ENCODE measurements at regions not wholly inside any gene's neighbourhood (a gene's known extent, or its start where the extent isn't known, plus 50 kb on each side); places are given as distances from the start of the nearest gene placed in this dataset.

DNA sequence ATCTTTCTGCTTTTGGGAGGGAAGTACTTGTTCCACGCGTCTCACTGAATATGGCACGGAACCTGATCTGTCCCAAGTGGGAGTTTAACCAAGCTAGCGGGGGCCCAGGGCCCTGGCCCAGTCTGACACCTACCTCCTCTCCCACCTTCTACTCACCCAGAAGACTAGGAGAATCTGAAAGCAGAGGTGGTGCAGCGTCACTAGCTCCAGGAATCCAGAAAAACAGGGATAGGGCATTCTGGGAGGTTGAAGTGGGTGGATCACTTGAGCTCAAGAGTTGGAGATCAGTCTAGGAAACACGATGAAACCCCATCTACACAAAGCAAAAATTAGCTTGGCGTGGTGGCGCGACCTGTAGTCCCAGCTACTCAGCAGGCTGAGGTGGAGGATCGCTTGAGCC, 163.5 kb upstream of the ZNF267 start:
- TF ChIP-seq, protein P1, sequence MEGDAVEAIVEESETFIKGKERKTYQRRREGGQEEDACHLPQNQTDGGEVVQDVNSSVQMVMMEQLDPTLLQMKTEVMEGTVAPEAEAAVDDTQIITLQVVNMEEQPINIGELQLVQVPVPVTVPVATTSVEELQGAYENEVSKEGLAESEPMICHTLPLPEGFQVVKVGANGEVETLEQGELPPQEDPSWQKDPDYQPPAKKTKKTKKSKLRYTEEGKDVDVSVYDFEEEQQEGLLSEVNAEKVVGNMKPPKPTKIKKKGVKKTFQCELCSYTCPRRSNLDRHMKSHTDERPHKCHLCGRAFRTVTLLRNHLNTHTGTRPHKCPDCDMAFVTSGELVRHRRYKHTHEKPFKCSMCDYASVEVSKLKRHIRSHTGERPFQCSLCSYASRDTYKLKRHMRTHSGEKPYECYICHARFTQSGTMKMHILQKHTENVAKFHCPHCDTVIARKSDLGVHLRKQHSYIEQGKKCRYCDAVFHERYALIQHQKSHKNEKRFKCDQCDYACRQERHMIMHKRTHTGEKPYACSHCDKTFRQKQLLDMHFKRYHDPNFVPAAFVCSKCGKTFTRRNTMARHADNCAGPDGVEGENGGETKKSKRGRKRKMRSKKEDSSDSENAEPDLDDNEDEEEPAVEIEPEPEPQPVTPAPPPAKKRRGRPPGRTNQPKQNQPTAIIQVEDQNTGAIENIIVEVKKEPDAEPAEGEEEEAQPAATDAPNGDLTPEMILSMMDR (IDR thresholded peaks at IDR 0.05): no peak
- TF ChIP-seq EP300 (IDR thresholded peaks at IDR 0.05) (no peak), POLR2A (IDR thresholded peaks at IDR 0.05) (no peak)
